ENCODE measurements at regions not wholly inside any gene's neighbourhood (a gene's known extent, or its start where the extent isn't known, plus 50 kb on each side); places are given as distances from the start of the nearest gene placed in this dataset.

- Histone ChIP-seq H3K36me3 (replicated peaks in 1 of 2; ENCODE audit: control extremely low read depth in 1 of 2, control insufficient read depth in 1 of 2, extremely low read depth in 1 of 2, insufficient read depth in 2 of 2, low read length in 1 of 2) (no peaks in the 10 kb centered on the region), H4K20me1 (ENCODE audit: control insufficient read depth, insufficient read depth, low read length, poor library complexity, severe bottlenecking) (no peaks in the 10 kb centered on the region), H3K4me3 (ENCODE audit: control extremely low read depth in 1 of 5, extremely low read depth in 1 of 5, insufficient read depth in 1 of 5, low read depth in 2 of 5, low read length in 4 of 5) (no peak overlapping the region), H3K27ac (ENCODE audit: low read length in 2 of 2) (no peak overlapping the region), H3K9ac (ENCODE audit: low read length) (no peak overlapping the region), H3K4me1 (ENCODE audit: control insufficient read depth in 2 of 2, insufficient read depth in 2 of 2, low read length in 2 of 2) (no peaks in the 10 kb centered on the region), H3K79me2 (ENCODE audit: control insufficient read depth, insufficient read depth, low read length) (no peaks in the 10 kb centered on the region), H3K4me2 (replicated peaks; ENCODE audit: low read depth, low read length, poor library complexity, severe bottlenecking) (no peak overlapping the region), H2AFZ (ENCODE audit: insufficient read depth, low read depth, low read length, poor library complexity, severe bottlenecking) (no peak overlapping the region), H3K27me3 (replicated peaks in 1 of 4; ENCODE audit: control extremely low read depth in 1 of 4, control insufficient read depth in 3 of 4, insufficient read depth in 4 of 4, low read length in 3 of 4) (no peaks in the 10 kb centered on the region), H3K9me3 (ENCODE audit: control extremely low read depth in 1 of 3, control insufficient read depth in 2 of 3, insufficient read depth in 1 of 3, low read length in 2 of 3) (no peaks in the 10 kb centered on the region)
- no peak for DNase-seq
- no peaks in the 10 kb centered on the region for H3K4me1 Mint-ChIP-seq
- ATAC-seq (ENCODE audit: low read depth): no peak
- H3K4me3 Mint-ChIP-seq: no peak overlapping the region
- WGBS (ENCODE audit: insufficient coverage): no CpG with 5 or more reads among the region's 1 CpG
- no peaks in the 10 kb centered on the region for H3K9me3 Mint-ChIP-seq (ENCODE audit: insufficient read depth)
- CTCF ChIA-PET: interaction anchor here (0.6 kb wide), 1 partner anchor 26 kb away, joined by 3 read pairs; no protein-coding TSS in a partner anchor
- H3K27ac Mint-ChIP-seq: no peak overlapping the region
- H3K27me3 Mint-ChIP-seq: no peaks in the 10 kb centered on the region
- POLR2A ChIA-PET: no interaction called here
- TF ChIP-seq CTCF (IDR thresholded peaks at IDR 0.05) (no peak), EZH2 (IDR thresholded peaks at IDR 0.05; ENCODE audit: borderline replicate concordance, insufficient read depth, low read depth, low read length, poor library complexity, severe bottlenecking) (no peak)
- intact Hi-C loops (cut with micrococcal nuclease): no loop called here
Measured at GRCh38 chr4:158098802-158099201, 74.0 kb downstream of the GASK1B start.

DNA sequence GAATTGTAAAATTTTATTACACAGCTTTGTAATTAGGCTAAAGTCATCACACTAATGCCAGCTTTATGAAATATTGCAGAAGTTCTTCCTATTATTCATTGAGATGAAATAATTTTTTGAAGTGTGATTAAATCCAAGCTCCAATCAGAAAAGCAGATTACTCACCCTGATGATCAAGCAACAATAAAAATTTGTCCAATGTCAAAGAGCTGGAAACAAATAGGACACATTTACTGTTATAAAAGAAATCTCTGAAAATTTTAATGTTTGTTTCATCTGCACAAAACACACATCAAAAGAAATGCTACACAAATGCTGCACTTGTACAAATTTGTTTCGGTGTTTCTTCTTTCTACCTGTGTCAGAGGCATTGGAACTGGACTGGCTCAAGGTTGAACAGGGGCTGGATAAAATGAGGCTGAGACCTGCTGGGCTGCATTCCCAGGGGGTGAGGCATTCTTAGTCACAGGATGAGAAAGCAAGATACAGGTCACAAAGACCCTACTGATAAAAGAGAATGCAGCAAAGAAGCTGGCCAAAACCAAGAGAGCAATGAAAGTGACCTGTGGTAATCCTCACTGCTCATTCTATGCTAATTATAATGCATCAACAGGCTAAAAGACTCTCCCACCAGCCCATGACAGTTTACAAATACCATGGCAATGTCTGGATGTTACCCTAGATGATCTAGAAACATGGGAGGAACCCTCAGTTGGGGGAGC, 78.3 kb downstream of the GASK1B start:
- Histone ChIP-seq H3K4me2 (replicated peaks; ENCODE audit: low read depth, low read length, poor library complexity, severe bottlenecking) (no peak overlapping the region), H3K79me2 (ENCODE audit: control insufficient read depth, insufficient read depth, low read length) (no peaks in the 10 kb centered on the region), H4K20me1 (ENCODE audit: control insufficient read depth, insufficient read depth, low read length, poor library complexity, severe bottlenecking) (no peaks in the 10 kb centered on the region), H3K4me3 (ENCODE audit: control extremely low read depth in 1 of 5, extremely low read depth in 1 of 5, insufficient read depth in 1 of 5, low read depth in 2 of 5, low read length in 4 of 5) (no peak overlapping the region), H3K9ac (ENCODE audit: low read length) (no peak overlapping the region), H3K36me3 (replicated peaks in 1 of 2; ENCODE audit: control extremely low read depth in 1 of 2, control insufficient read depth in 1 of 2, extremely low read depth in 1 of 2, insufficient read depth in 2 of 2, low read length in 1 of 2) (no peaks in the 10 kb centered on the region), H3K27ac (ENCODE audit: low read length in 2 of 2) (no peak overlapping the region), H3K4me1 (ENCODE audit: control insufficient read depth in 2 of 2, insufficient read depth in 2 of 2, low read length in 2 of 2) (no peaks in the 10 kb centered on the region), H3K27me3 (replicated peaks in 1 of 4; ENCODE audit: control extremely low read depth in 1 of 4, control insufficient read depth in 3 of 4, insufficient read depth in 4 of 4, low read length in 3 of 4) (no peaks in the 10 kb centered on the region), H2AFZ (ENCODE audit: insufficient read depth, low read depth, low read length, poor library complexity, severe bottlenecking) (no peak overlapping the region), H3K9me3 (ENCODE audit: control extremely low read depth in 1 of 3, control insufficient read depth in 2 of 3, insufficient read depth in 1 of 3, low read length in 2 of 3) (no peaks in the 10 kb centered on the region)
- H3K9me3 Mint-ChIP-seq (ENCODE audit: insufficient read depth): no peaks in the 10 kb centered on the region
- H3K27me3 Mint-ChIP-seq: no peaks in the 10 kb centered on the region
- no peak overlapping the region for H3K27ac Mint-ChIP-seq
- H3K4me1 Mint-ChIP-seq: no peaks in the 10 kb centered on the region
- no peak overlapping the region for H3K4me3 Mint-ChIP-seq
- ATAC-seq (ENCODE audit: low read depth) (no peak), DNase-seq (no peak)
- intact Hi-C loops (cut with micrococcal nuclease): no loop called here
- WGBS (ENCODE audit: insufficient coverage): no CpG with 5 or more reads among the region's 1 CpG
- CTCF ChIA-PET: no interaction called here
- POLR2A ChIA-PET: no interaction called here
- TF ChIP-seq EZH2 (IDR thresholded peaks at IDR 0.05; ENCODE audit: borderline replicate concordance, insufficient read depth, low read depth, low read length, poor library complexity, severe bottlenecking): no peak
- no peak for TF ChIP-seq CTCF (IDR thresholded peaks at IDR 0.05)

Measured in B cell (primary cell).